Uterus (tissue), 3 donors: ENCODE measurements at regions not wholly inside any gene's neighbourhood (a gene's known extent, or its start where the extent isn't known, plus 50 kb on each side); places are given as distances from the start of the nearest gene placed in this dataset.

Experiments used
- DNase-seq, 2 donors: peaks; one replicate each; pipeline ENCODE4 v3.0.0-alpha.2; 2019 to 2020
- H3K27ac ChIP-seq, 2 donors: fragments of 200-600 bp; sonication (generic); 1 replicate in 1 of 2; 2 replicates in 1 of 2; pipeline ENCODE4 v1.5.1; 2016 to 2018
- H3K27me3 ChIP-seq, 2 donors: fragments of 200-600 bp; sonication (generic); one replicate each; pipeline ENCODE4 v1.5.1; 2018 to 2019; ENCODE audit warnings: control low read depth in 1 of 2
- H3K36me3 ChIP-seq, 2 donors: fragments of 200-600 bp; sonication (generic); one replicate each; pipeline ENCODE4 v1.5.1; 2019; ENCODE audit warnings: control low read depth in 1 of 2
- H3K4me1 ChIP-seq, 2 donors: fragments of 200-600 bp; sonication (generic); one replicate each; pipeline ENCODE4 v1.5.1; 2018 to 2019; ENCODE audit warnings: control low read depth in 1 of 2
- H3K4me3 ChIP-seq, 2 donors: fragments of 200-600 bp; sonication (generic); 1 replicate in 1 of 2; 2 replicates in 1 of 2; pipeline ENCODE4 v1.5.1; 2018 to 2019; ENCODE audit warnings: mild to moderate bottlenecking in 1 of 2
- H3K9me3 ChIP-seq, 2 donors: fragments of 200-600 bp; sonication (generic); one replicate each; pipeline ENCODE4 v1.5.1; 2019; ENCODE audit warnings: control low read depth in 1 of 2
- CTCF ChIP-seq, 4 experiments: fragments of 200-600 bp in 2 of 4; fragments of 450-650 bp in 2 of 4; sonication (generic) in 2 of 4; IDR thresholded peaks; one replicate each; pipeline ENCODE4 v1.5.1; 2016 to 2019; ENCODE audit warnings: antibody characterized with exemption in 4 of 4, mild to moderate bottlenecking in 2 of 4, moderate library complexity in 1 of 4
- POLR2A ChIP-seq, 2 donors: fragments of 450-650 bp; IDR thresholded peaks; one replicate each; pipeline ENCODE4 v1.6.1; 2016; ENCODE audit warnings: antibody characterized with exemption in 2 of 2, mild to moderate bottlenecking in 1 of 2, moderate library complexity in 1 of 2
- intact Hi-C: fragments of 100-400 bp; cut with DNase I; formaldehyde crosslinking; loops from one replicate; pipeline ENCODE4 v1.15.1; 2023; ENCODE audit warnings: low total_unique reads
- donor health status: DM: yes; HTN: yes; CAD: no.

GRCh38 chr13:74895042-74895796, 586.8 kb downstream of the TBC1D4 start:
- no peak for DNase-seq
- Histone ChIP-seq H3K36me3 (no peaks in the 10 kb centered on the region), H3K4me3 (no peak overlapping the region), H3K4me1 (no peaks in the 10 kb centered on the region), H3K9me3 (no peaks in the 10 kb centered on the region), H3K27ac (no peak overlapping the region), H3K27me3 (no peaks in the 10 kb centered on the region)
- no peak for TF ChIP-seq CTCF (IDR thresholded peaks at IDR 0.05)
- no peak for TF ChIP-seq POLR2A (IDR thresholded peaks at IDR 0.05)
- intact Hi-C loops = no loop called here

GRCh38 chr13:74892096-74892495, 589.9 kb downstream of the TBC1D4 start:
- intact Hi-C loops = no loop called here
- H3K9me3 ChIP-seq = no peaks in the 10 kb centered on the region
- H3K27ac ChIP-seq = no peak overlapping the region
- TF ChIP-seq POLR2A (IDR thresholded peaks at IDR 0.05) = no peak
- TF ChIP-seq CTCF (IDR thresholded peaks at IDR 0.05) = no peak
- H3K36me3 ChIP-seq = no peaks in the 10 kb centered on the region
- no peak overlapping the region for H3K4me3 ChIP-seq
- no peaks in the 10 kb centered on the region for H3K27me3 ChIP-seq
- no peak for DNase-seq
- no peaks in the 10 kb centered on the region for H3K4me1 ChIP-seq

DNA sequence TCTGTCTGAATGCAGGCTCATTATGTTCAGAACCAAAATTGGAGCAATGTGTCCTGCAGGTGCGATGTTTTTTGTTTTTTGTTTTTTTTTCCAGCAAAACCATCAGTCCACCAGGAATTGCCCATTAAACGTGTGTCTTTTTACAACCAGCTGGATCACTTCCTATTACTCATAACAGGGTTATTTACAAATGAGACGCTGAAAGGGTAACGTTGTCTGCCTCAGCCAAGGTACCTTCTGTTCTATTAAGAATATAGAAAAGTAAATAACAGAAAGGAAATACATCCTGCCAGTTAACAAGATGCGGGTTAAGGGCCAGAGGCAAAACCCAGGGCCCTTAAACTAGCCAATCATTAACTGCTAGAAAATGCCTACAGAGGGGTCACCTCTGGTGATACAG, 590.4 kb downstream of the TBC1D4 start:
- TF ChIP-seq POLR2A (IDR thresholded peaks at IDR 0.05) (no peak), CTCF (IDR thresholded peaks at IDR 0.05) (no peak)
- DNase-seq = no peak
- no peaks in the 10 kb centered on the region for H3K27me3 ChIP-seq
- no peaks in the 10 kb centered on the region for H3K9me3 ChIP-seq
- H3K4me3 ChIP-seq = no peak overlapping the region
- no peak overlapping the region for H3K27ac ChIP-seq
- H3K36me3 ChIP-seq = no peaks in the 10 kb centered on the region
- intact Hi-C loops = no loop called here
- no peaks in the 10 kb centered on the region for H3K4me1 ChIP-seq

DNA sequence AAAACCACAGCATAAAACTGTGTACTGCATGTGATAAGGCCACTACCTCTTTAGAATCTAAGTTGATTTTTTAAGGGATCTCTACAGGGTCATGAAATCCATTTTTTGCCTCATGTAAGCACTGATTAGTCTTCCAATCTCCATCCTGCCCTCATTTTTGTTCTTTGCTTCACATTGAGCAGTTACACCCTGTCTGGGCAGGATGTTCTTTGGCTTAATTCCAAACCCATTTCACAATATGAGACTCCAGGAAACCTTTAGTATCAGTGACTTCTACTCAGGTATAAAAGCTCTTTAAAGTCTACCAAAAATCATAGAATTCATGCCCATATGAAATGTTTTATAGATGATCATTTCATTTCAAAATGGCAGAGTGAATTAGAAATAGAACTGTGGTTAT, 592.6 kb downstream of the TBC1D4 start:
- H3K4me1 ChIP-seq = no peaks in the 10 kb centered on the region
- no peaks in the 10 kb centered on the region for H3K9me3 ChIP-seq
- H3K36me3 ChIP-seq = no peaks in the 10 kb centered on the region
- intact Hi-C loops = no loop called here
- no peak for DNase-seq
- TF ChIP-seq CTCF (IDR thresholded peaks at IDR 0.05) (no peak), POLR2A (IDR thresholded peaks at IDR 0.05) (no peak)
- no peak overlapping the region for H3K27ac ChIP-seq
- H3K4me3 ChIP-seq = no peak overlapping the region
- H3K27me3 ChIP-seq = no peaks in the 10 kb centered on the region

- H3K4me1 ChIP-seq = no peaks in the 10 kb centered on the region
- TF ChIP-seq CTCF (IDR thresholded peaks at IDR 0.05) (no peak), POLR2A (IDR thresholded peaks at IDR 0.05) (no peak)
- H3K4me3 ChIP-seq = no peak overlapping the region
- H3K27me3 ChIP-seq = no peaks in the 10 kb centered on the region
- no peak for DNase-seq
- intact Hi-C loops = no loop called here
- no peak overlapping the region for H3K27ac ChIP-seq
- H3K9me3 ChIP-seq = no peaks in the 10 kb centered on the region
- H3K36me3 ChIP-seq = no peaks in the 10 kb centered on the region
Observed at GRCh38 chr13:74886502-74886901, 595.5 kb downstream of the TBC1D4 start.
